Memory B cell (primary cell): ENCODE measurements at regions not wholly inside any gene's neighbourhood (a gene's known extent, or its start where the extent isn't known, plus 50 kb on each side); places are given as distances from the start of the nearest gene placed in this dataset.

Experiments used
- ATAC-seq: fragments of 150-1000 bp; cut with Tn5 transposase; 2 replicates; pipeline ENCODE4 v1.10.0; 2021; ENCODE audit warnings: low read depth, mild to moderate bottlenecking, moderate library complexity
- DNase-seq, 2 donors: peaks; one replicate each; pipeline ENCODE4 v3.0.0; 2022; ENCODE audit warnings: low spot score in 2 of 2
- H3K27ac Mint-ChIP-seq: one replicate; pipeline ENCODE4 v1.8.0; 2022; ENCODE audit warnings: mild to moderate bottlenecking, moderate library complexity, mixed read lengths
- H3K27me3 Mint-ChIP-seq: one replicate; pipeline ENCODE4 v1.8.0; 2022; ENCODE audit warnings: mixed read lengths
- H3K36me3 Mint-ChIP-seq: one replicate; pipeline ENCODE4 v1.8.0; 2022; ENCODE audit warnings: mild to moderate bottlenecking, mixed read lengths
- H3K4me1 Mint-ChIP-seq: one replicate; pipeline ENCODE4 v1.8.0; 2022; ENCODE audit warnings: mixed read lengths
- H3K4me3 Mint-ChIP-seq: one replicate; pipeline ENCODE4 v1.8.0; 2022; ENCODE audit warnings: mild to moderate bottlenecking, moderate library complexity, mixed read lengths
- H3K9me3 Mint-ChIP-seq: one replicate; pipeline ENCODE4 v1.8.0; 2022; ENCODE audit warnings: mixed read lengths

DNA sequence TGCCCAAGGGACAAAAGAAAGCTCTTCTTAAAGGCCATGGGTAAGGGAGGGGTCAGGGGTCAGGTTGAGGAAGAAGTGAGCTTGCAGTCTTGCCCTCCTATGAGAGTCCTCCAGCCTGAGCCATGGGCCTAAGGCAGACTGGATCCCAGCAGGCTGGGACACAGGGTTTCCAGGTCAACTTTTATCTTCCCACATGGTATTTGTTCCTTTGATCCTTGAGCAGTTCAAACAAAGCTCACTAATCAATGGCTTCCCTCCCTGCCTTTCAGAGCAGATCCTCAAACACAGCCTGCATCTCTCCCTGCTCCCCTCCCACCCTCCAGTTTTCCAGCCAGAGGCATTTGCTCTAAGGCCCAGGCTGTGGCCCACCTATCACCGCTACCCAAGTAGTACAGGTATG lies 589.3 kb downstream of the INSC start:
- H3K27me3 Mint-ChIP-seq: no peaks in the 10 kb centered on the region
- no peaks in the 10 kb centered on the region for H3K36me3 Mint-ChIP-seq
- no peak overlapping the region for H3K4me3 Mint-ChIP-seq
- H3K4me1 Mint-ChIP-seq: no peaks in the 10 kb centered on the region
- no peak for ATAC-seq
- H3K9me3 Mint-ChIP-seq: peaks cover 6% of the 10 kb centered on the region
- no peak overlapping the region for H3K27ac Mint-ChIP-seq
- DNase-seq: no peak

DNA sequence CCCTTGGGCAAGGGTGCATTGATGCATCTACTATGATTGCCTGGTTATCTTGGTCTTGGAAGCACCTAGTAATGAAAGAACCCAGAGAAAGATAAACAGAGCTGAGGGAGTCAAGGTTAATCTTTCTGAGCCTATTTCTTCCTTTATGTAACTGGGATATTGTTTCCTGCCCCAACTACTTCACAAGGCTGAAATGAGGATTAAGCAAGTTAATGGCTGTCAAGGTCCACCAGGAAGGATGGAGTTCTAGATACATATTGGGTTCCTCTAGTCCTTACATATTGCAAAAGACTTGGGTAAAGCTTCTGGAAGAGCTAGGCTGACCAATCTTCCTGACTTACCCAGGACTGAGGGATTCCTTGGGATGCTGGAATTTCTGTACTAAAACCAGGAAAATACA lies 589.8 kb downstream of the INSC start:
- ATAC-seq: no peak
- no peak overlapping the region for H3K4me3 Mint-ChIP-seq

DNA sequence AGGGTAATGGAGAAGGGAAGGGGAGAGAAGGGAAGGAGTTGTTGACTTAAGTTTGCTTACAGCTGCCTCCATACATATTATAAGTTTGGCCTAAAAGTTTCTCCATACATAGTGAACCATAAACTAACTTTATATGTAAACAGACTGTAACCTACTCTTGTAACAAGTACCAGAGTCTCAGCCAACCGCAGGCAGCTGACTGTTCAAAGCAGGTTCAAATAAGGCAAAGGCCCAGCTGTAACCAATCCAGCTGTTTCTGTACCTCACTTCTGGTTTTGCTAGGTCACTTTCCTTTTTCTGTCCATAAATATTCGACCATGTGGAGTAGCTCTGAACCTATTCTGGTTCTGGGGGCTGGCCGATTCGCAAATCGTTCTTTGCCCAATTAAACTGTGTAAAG lies 591.2 kb downstream of the INSC start:
- H3K27me3 Mint-ChIP-seq: no peaks in the 10 kb centered on the region
- H3K27ac Mint-ChIP-seq: no peak overlapping the region
- no peaks in the 10 kb centered on the region for H3K36me3 Mint-ChIP-seq
- no peak overlapping the region for H3K4me3 Mint-ChIP-seq
- H3K4me1 Mint-ChIP-seq: no peaks in the 10 kb centered on the region
- H3K9me3 Mint-ChIP-seq: peaks cover 6% of the 10 kb centered on the region
- DNase-seq (no peak), ATAC-seq (no peak)

More for the DNA sequence above, 589.8 kb downstream of the INSC start:
- Mint-ChIP-seq H3K27ac (no peak overlapping the region), H3K36me3 (no peaks in the 10 kb centered on the region), H3K9me3 (peaks cover 6% of the 10 kb centered on the region), H3K27me3 (no peaks in the 10 kb centered on the region), H3K4me1 (no peaks in the 10 kb centered on the region)
- no peak for DNase-seq

DNA sequence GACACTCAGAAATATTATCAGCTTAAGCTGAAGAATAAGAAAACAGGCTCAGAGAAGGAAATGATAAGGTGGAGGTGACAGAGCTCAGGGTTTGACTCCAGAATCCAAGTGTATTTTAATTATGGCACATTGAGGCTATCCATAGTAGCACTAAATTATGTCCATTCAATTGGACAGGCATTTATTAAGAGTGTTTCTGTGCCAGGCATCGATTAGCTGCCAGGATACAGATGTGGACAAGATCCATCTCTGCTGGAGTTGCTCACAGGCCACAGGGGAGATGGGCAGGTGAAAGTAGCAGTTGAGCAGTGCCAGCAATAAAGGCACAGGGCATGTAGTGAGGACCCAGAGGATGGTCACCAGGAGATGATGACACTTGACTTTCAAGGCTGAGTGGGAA lies 592.5 kb downstream of the INSC start:
- H3K36me3 Mint-ChIP-seq: no peaks in the 10 kb centered on the region
- no peak overlapping the region for H3K4me3 Mint-ChIP-seq
- ATAC-seq (no peak), DNase-seq (no peak)
- peaks cover 6% of the 10 kb centered on the region for H3K9me3 Mint-ChIP-seq
- no peaks in the 10 kb centered on the region for H3K4me1 Mint-ChIP-seq
- H3K27ac Mint-ChIP-seq: no peak overlapping the region
- no peaks in the 10 kb centered on the region for H3K27me3 Mint-ChIP-seq

DNA sequence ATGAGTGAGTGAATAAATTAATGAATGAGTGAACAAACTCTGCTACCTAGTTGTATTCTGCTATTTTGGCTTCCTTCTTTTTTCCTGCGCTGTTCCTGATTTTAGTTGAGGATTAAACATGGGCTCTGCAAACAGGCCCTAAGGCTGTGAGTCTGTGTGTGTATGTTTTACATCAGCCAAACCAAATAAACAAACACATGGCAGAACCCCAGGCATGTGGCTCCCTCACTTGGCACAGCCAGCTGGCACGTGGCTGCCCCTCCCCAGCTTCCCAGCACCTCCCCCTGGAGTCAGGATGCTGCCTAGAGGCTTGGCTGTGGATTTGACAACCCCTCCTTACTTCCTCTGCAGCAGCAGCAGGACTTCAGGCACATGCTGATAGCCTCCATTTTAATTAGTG lies 593.2 kb downstream of the INSC start:
- Mint-ChIP-seq H3K36me3 (no peaks in the 10 kb centered on the region), H3K9me3 (peaks cover 6% of the 10 kb centered on the region), H3K27ac (no peak overlapping the region), H3K4me1 (no peaks in the 10 kb centered on the region), H3K4me3 (no peak overlapping the region), H3K27me3 (no peaks in the 10 kb centered on the region)
- DNase-seq (no peak), ATAC-seq (no peak)

DNA sequence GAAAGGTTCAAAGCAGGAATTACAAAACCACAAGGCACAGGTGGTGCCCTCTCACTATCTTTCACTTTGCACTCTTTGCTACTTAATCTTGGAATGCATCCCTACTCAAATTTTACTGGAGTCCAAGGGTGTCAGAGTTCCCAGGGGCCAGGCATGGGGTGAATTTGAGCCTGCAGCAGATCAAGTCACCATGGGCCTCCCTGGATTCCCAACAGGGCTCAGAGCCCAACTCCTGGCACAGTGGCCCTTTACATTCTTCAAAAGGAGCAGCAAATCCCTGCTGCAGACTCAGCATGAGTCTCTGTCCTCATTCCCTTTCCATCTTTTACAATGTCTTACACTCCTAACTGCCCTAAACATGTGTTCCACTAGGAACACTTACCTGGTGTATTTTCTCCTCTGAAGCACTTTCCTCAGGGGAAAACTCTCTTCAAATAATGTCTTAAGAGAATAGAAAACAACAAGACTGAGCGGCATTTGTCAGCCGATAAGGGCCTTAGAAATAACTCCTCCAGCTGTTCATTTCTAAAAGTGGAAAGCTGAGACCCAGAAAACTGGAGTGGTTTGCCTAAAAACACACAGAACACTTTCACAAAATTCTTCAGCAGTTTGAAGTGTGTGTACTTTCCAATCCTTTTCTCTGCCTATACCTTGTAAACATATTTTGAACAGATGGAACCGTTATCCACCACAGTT lies 596.0 kb downstream of the INSC start:
- Mint-ChIP-seq H3K27me3 (no peaks in the 10 kb centered on the region), H3K9me3 (peaks cover 5% of the 10 kb centered on the region), H3K36me3 (no peaks in the 10 kb centered on the region), H3K27ac (no peak overlapping the region), H3K4me3 (no peak overlapping the region), H3K4me1 (no peaks in the 10 kb centered on the region)
- DNase-seq (no peak), ATAC-seq (no peak)

DNA sequence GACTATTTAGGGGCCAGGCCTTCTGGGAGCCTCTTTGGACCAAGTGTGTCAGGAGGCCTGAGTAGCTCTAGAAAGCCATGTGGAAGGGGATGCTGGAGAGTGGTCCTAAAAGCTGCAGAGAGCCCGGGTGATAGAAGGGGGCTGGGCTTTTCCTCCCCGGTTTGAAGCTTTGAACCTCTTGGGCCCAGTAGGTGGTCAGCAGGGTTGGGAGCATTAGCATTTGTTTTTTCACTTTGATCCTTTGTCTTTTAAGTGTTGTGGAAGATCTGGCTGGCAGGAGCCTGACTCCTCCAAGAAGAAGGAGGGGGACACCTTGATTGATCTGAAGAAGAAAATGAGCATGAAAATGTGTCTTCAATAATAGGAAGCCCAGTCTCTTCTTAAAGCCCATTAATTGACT lies 596.6 kb downstream of the INSC start:
- H3K9me3 Mint-ChIP-seq: peaks cover 5% of the 10 kb centered on the region
- DNase-seq (no peak), ATAC-seq (no peak)
- no peaks in the 10 kb centered on the region for H3K27me3 Mint-ChIP-seq
- H3K36me3 Mint-ChIP-seq: no peaks in the 10 kb centered on the region
- no peak overlapping the region for H3K27ac Mint-ChIP-seq
- H3K4me3 Mint-ChIP-seq: no peak overlapping the region
- H3K4me1 Mint-ChIP-seq: no peaks in the 10 kb centered on the region

DNA sequence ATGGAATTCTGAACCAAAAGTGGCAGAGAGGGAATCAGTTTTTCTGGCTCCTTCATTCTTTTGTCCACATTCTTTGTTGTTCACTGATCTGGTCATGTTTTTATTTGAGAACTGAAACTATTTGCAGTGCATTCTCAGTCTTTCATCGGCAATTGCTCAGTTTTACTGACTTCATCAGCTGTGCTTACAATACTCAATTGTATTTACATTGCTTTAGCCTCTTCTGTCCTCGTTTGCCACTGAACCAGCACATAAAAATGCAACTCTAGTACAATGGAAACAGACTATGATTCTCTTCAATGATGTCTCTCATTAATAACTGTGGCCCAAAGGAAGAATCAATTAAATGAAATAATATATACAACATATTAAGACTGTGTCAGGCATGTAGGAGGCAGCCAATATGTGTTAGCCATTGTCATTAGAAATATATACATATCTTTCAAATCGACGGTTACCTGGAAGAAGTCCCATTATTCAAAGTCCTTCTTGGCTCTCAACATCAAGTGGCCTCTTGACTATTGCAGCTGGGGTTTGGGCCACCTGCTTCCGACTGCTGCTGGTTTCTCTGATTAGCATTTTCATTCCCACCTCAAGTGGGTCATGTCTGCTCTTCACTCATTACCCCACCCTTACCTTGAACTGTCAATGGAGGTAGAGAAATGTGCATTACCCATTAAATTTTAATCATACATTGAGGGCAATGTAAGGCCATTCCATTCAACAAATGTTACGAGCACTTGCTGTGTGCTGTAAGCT lies 600.1 kb downstream of the INSC start:
- Mint-ChIP-seq H3K27me3 (no peaks in the 10 kb centered on the region), H3K9me3 (no peaks in the 10 kb centered on the region)
- no peak for DNase-seq

DNA sequence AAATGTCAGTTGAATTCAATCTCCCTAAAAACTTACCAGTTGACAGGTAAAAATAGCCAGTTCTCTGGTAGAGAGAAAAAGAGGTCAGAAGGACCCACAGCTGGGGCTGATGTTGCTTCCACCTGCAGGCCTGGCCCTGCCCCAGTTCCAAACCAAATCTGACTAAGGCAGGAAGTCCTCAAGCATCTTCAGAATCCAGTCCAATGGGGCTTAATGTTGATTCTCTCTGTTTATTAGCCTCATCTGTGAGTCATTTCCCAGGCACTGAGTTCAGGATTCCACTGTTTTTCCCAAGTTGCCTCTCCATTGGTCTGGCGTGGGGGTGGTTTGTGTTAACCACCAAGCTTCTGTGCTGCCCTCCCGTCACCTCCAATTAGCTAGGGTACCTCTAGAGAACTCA lies 601.8 kb downstream of the INSC start:
- no peaks in the 10 kb centered on the region for H3K9me3 Mint-ChIP-seq
- no peak for ATAC-seq
- no peaks in the 10 kb centered on the region for H3K4me1 Mint-ChIP-seq
- no peak for DNase-seq
- no peaks in the 10 kb centered on the region for H3K36me3 Mint-ChIP-seq
- no peak overlapping the region for H3K4me3 Mint-ChIP-seq
- H3K27me3 Mint-ChIP-seq: no peaks in the 10 kb centered on the region
- H3K27ac Mint-ChIP-seq: no peak overlapping the region

More for the DNA sequence above, 600.1 kb downstream of the INSC start:
- ATAC-seq: no peak
- Mint-ChIP-seq H3K4me1 (no peaks in the 10 kb centered on the region), H3K27ac (no peak overlapping the region), H3K4me3 (no peak overlapping the region), H3K36me3 (no peaks in the 10 kb centered on the region)

DNA sequence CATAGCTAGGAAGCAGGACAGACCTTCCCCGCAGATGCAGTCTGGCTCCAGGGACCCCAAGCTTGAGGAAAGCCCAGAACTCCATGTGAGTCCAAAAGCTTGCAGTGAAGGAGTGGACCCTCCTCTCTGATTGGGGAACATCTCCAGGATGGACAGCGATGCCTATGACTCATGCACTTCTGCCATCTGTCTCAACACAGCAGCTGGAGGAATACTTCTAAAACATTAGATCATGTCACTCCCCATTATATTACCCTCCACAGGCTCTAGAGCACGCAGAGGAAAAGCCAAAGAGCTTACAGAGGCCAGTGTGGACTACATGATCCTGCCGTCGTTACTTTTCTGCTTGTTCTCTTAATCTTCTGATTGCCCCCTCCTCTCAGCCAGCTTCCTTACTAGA lies 605.7 kb downstream of the INSC start:
- ATAC-seq (no peak), DNase-seq (no peak)
- H3K4me3 Mint-ChIP-seq: no peak overlapping the region
- no peaks in the 10 kb centered on the region for H3K36me3 Mint-ChIP-seq
- H3K9me3 Mint-ChIP-seq: no peaks in the 10 kb centered on the region
- H3K4me1 Mint-ChIP-seq: no peaks in the 10 kb centered on the region
- no peak overlapping the region for H3K27ac Mint-ChIP-seq
- no peaks in the 10 kb centered on the region for H3K27me3 Mint-ChIP-seq

DNA sequence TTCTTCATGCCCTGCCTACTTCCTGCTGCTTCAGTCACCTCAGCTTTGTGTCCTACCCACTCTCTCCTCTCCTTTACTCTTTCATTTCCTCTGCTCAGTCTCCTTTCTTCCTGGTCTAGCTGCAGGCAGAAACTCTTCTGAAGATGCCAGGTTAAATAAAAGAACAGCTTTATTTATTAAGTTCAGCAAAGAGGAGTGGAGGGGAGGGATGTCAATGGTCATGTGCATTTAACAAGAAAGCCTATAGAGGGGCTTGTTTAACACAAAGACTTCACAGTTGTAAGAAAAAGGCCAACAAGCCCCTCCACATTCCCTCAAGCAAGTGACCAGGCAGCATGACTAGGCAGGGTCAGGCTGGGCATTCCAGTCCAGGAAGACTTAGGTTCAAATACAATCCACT lies 609.2 kb downstream of the INSC start:
- H3K9me3 Mint-ChIP-seq: no peaks in the 10 kb centered on the region
- no peak overlapping the region for H3K27ac Mint-ChIP-seq
- H3K36me3 Mint-ChIP-seq: no peaks in the 10 kb centered on the region
- H3K4me1 Mint-ChIP-seq: no peaks in the 10 kb centered on the region
- no peaks in the 10 kb centered on the region for H3K27me3 Mint-ChIP-seq
- ATAC-seq (no peak), DNase-seq (no peak)
- no peak overlapping the region for H3K4me3 Mint-ChIP-seq

DNA sequence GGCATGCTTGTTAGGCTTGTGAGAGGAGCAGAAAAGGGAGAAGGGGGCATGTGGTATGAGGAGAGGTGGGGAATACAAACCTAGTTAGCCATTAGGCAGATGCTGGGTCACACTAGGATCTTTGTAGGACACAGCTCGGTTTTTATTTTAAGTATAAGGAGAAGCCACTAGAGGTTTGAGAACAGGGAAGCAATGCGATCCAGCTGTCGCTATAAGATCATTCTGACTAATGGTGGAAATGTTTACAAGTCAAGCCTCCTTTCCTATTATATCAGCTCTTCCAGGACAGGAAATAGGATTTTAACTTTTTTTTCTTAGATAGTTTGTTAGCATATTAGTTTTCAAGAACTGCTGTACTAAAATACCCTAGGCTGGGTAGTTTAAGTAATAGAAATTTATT lies 609.9 kb downstream of the INSC start:
- Mint-ChIP-seq H3K4me1 (no peaks in the 10 kb centered on the region), H3K4me3 (no peak overlapping the region), H3K36me3 (no peaks in the 10 kb centered on the region), H3K27me3 (no peaks in the 10 kb centered on the region), H3K9me3 (no peaks in the 10 kb centered on the region), H3K27ac (no peak overlapping the region)
- DNase-seq (no peak), ATAC-seq (no peak)

DNA sequence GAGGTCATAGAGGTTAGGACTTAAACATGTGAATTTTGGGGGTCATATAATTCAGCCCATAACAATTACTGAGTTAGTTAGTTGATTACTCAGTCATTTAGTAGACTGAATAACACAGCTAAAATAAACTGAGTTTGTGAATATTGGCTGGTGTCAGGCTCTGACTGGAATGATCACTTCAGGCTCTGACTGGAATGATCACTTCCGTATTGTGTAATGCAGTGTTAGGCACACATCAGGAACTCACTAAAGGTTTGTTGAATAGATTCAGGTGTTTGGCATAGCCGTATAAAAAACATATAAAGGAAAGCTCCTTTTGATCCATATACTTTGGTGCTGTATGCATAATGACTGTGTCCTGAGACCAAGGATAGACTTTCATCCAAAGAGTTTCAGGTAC lies 610.5 kb downstream of the INSC start:
- Mint-ChIP-seq H3K36me3 (no peaks in the 10 kb centered on the region), H3K4me1 (no peaks in the 10 kb centered on the region), H3K4me3 (no peak overlapping the region), H3K27ac (no peak overlapping the region), H3K9me3 (no peaks in the 10 kb centered on the region), H3K27me3 (no peaks in the 10 kb centered on the region)
- no peak for DNase-seq
- ATAC-seq: no peak

DNA sequence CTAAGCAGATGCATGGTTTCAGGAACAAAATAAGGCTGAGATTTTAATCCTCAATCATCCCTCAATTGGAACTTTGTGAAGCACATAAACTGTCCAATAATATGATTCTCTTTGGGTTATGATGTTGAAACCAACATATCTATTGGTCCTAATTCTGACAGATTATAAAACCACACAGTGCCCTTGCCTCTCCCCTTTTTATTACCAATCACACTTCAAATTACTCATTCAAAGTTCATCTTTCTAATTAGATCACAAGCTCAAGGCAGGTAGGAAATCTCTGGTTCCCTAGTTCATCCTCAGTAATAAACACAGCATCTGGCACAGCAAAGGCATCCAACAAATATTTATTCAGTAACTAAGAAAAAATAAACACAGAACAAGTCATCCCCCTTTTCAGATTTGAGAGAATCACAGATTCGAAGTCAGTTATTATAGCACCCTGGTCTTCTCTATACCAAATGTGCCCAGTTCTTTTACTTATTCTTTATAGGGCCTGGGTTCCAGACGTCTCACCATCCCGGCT lies 611.6 kb downstream of the INSC start:
- Mint-ChIP-seq H3K4me1 (no peaks in the 10 kb centered on the region), H3K9me3 (no peaks in the 10 kb centered on the region), H3K36me3 (no peaks in the 10 kb centered on the region), H3K4me3 (no peak overlapping the region), H3K27me3 (no peaks in the 10 kb centered on the region), H3K27ac (no peak overlapping the region)
- DNase-seq: no peak
- ATAC-seq: no peak
